HepG2 (cell line): ENCODE measurements at regions not wholly inside any gene's neighbourhood (a gene's known extent, or its start where the extent isn't known, plus 50 kb on each side); places are given as distances from the start of the nearest gene placed in this dataset.
A peak's percentile ranks its signal among the peaks of the same experiment; 100 is the strongest.

Experiments
- ETV5 ChIP-seq: IDR thresholded peaks from 2 replicates; pipeline ENCODE4 v1.6.1; 2018; ENCODE audit warnings: missing biosample characterization, missing genetic modification reagents, inconsistent platforms, borderline replicate concordance
- HHEX ChIP-seq: IDR thresholded peaks from 2 replicates; pipeline ENCODE4 v1.6.1; 2016; ENCODE audit warnings: control low read depth
- KLF9 ChIP-seq: IDR thresholded peaks from 2 replicates; pipeline ENCODE4 v1.6.1; 2016; ENCODE audit warnings: low read depth
- NFIC ChIP-seq: IDR thresholded peaks from 2 replicates; pipeline ENCODE4 v1.6.1; 2012; ENCODE audit warnings: mild to moderate bottlenecking, low read length, inconsistent platforms
- NR2F1 ChIP-seq, 2 experiments: fragments of 450-650 bp in 1 of 2; formaldehyde crosslinking in 1 of 2; IDR thresholded peaks; 2 replicates each; pipeline versions ENCODE4 v1.5.0 to v1.6.1; 2016 to 2020; ENCODE audit warnings: mild to moderate bottlenecking in 1 of 2, missing compliant biosample characterization in 1 of 2, missing genetic modification reagents in 1 of 2, moderate library complexity in 1 of 2
- PITX1 ChIP-seq: sonication (generic); formaldehyde crosslinking; IDR thresholded peaks from 2 replicates; pipeline ENCODE4 v1.5.1; 2020; ENCODE audit warnings: mild to moderate bottlenecking, missing genetic modification reagents
- REPIN1 ChIP-seq: sonication (generic); formaldehyde crosslinking; IDR thresholded peaks from 2 replicates; pipeline ENCODE4 v1.8.0; 2022; ENCODE audit warnings: missing genetic modification reagents, low read depth, mild to moderate bottlenecking, borderline replicate concordance
- SIN3A ChIP-seq: IDR thresholded peaks from 2 replicates; pipeline ENCODE4 v1.6.1; 2011; ENCODE audit warnings: low read depth, mild to moderate bottlenecking, control low read depth, low read length, borderline replicate concordance
- TCF12 ChIP-seq, 2 experiments: fragments of 450-650 bp in 1 of 2; sonication (generic) in 1 of 2; formaldehyde crosslinking in 1 of 2; IDR thresholded peaks; 2 replicates each; pipeline versions ENCODE4 v1.6.1 to v1.8.0; 2017 to 2022; ENCODE audit warnings: antibody characterized with exemption in 1 of 2, mild to moderate bottlenecking in 1 of 2, missing genetic modification reagents in 1 of 2, moderate library complexity in 1 of 2
- TCF7L2 ChIP-seq: IDR thresholded peaks from 2 replicates; pipeline ENCODE4 v1.6.1; 2011; ENCODE audit warnings: mild to moderate bottlenecking, low read depth, low read length, moderate library complexity
- ZBTB20 ChIP-seq: sonication (generic); formaldehyde crosslinking; IDR thresholded peaks from 2 replicates; pipeline ENCODE4 v1.8.1; 2023; ENCODE audit warnings: missing genetic modification reagents, low read depth, mild to moderate bottlenecking, borderline replicate concordance
- ZBTB38 ChIP-seq: sonication (generic); formaldehyde crosslinking; IDR thresholded peaks from 2 replicates; pipeline ENCODE4 v1.5.1; 2020; ENCODE audit warnings: mild to moderate bottlenecking, missing genetic modification reagents
- ZNF17 ChIP-seq: sonication (generic); formaldehyde crosslinking; IDR thresholded peaks from 2 replicates; pipeline ENCODE4 v1.5.0; 2020; ENCODE audit warnings: mild to moderate bottlenecking, missing genetic modification reagents
- ZNF205 ChIP-seq: IDR thresholded peaks from 2 replicates; pipeline ENCODE4 v1.6.1; 2018; ENCODE audit warnings: missing biosample characterization, missing genetic modification reagents
- ZNF256 ChIP-seq: sonication (generic); formaldehyde crosslinking; conservative IDR thresholded peaks from 2 replicates; pipeline ENCODE4 v1.4.0; 2020; ENCODE audit warnings: missing genetic modification reagents
- ZNF292 ChIP-seq: sonication (generic); formaldehyde crosslinking; IDR thresholded peaks from 2 replicates; pipeline ENCODE4 v1.8.1; 2022; ENCODE audit warnings: mild to moderate bottlenecking, low read depth, missing genetic modification reagents, borderline replicate concordance
- ZNF44 ChIP-seq: sonication (generic); formaldehyde crosslinking; IDR thresholded peaks from 2 replicates; pipeline ENCODE4 v1.5.1; 2020; ENCODE audit warnings: mild to moderate bottlenecking, missing genetic modification reagents
- ZNF446 ChIP-seq: sonication (generic); formaldehyde crosslinking; IDR thresholded peaks from 2 replicates; pipeline ENCODE4 v1.5.0; 2020; ENCODE audit warnings: mild to moderate bottlenecking, missing genetic modification reagents
- ZNF563 ChIP-seq: sonication (generic); formaldehyde crosslinking; IDR thresholded peaks from 2 replicates; pipeline ENCODE4 v1.8.0; 2022; ENCODE audit warnings: mild to moderate bottlenecking, moderate library complexity, missing genetic modification reagents
- ZNF691 ChIP-seq: sonication (generic); formaldehyde crosslinking; IDR thresholded peaks from 2 replicates; pipeline ENCODE4 v1.4.0; 2020; ENCODE audit warnings: missing genetic modification reagents, low read depth, mild to moderate bottlenecking, borderline replicate concordance
- ZNF709 ChIP-seq: sonication (generic); formaldehyde crosslinking; IDR thresholded peaks from 2 replicates; pipeline ENCODE4 v1.5.0; 2020; ENCODE audit warnings: mild to moderate bottlenecking, missing genetic modification reagents
- ZNF740 ChIP-seq: sonication (generic); formaldehyde crosslinking; IDR thresholded peaks from 2 replicates; pipeline ENCODE4 v1.4.0; 2020; ENCODE audit warnings: missing genetic modification reagents
- ZNF839 ChIP-seq: sonication (generic); formaldehyde crosslinking; IDR thresholded peaks from 2 replicates; pipeline ENCODE4 v1.4.0; 2020; ENCODE audit warnings: missing genetic modification reagents, mild to moderate bottlenecking, borderline replicate concordance
- TF ChIP-seq, protein P1 (sequence below): sonication (generic); formaldehyde crosslinking; conservative IDR thresholded peaks from 2 replicates; pipeline ENCODE4 v1.8.0; 2022; ENCODE audit warnings: low read depth, missing genetic modification reagents
- TF ChIP-seq, protein P2 (sequence below): sonication (generic); formaldehyde crosslinking; IDR thresholded peaks from 2 replicates; pipeline ENCODE4 v1.5.0; 2020; ENCODE audit warnings: missing genetic modification reagents

- TF ChIP-seq, protein P1, sequence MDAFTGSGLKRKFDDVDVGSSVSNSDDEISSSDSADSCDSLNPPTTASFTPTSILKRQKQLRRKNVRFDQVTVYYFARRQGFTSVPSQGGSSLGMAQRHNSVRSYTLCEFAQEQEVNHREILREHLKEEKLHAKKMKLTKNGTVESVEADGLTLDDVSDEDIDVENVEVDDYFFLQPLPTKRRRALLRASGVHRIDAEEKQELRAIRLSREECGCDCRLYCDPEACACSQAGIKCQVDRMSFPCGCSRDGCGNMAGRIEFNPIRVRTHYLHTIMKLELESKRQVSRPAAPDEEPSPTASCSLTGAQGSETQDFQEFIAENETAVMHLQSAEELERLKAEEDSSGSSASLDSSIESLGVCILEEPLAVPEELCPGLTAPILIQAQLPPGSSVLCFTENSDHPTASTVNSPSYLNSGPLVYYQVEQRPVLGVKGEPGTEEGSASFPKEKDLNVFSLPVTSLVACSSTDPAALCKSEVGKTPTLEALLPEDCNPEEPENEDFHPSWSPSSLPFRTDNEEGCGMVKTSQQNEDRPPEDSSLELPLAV, result no peak
- TF ChIP-seq ZBTB20 (CRISPR knock-in tag), result peak; percentile 96
- TF ChIP-seq, protein P2, sequence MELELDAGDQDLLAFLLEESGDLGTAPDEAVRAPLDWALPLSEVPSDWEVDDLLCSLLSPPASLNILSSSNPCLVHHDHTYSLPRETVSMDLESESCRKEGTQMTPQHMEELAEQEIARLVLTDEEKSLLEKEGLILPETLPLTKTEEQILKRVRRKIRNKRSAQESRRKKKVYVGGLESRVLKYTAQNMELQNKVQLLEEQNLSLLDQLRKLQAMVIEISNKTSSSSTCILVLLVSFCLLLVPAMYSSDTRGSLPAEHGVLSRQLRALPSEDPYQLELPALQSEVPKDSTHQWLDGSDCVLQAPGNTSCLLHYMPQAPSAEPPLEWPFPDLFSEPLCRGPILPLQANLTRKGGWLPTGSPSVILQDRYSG (CRISPR knock-in tag), result 0 out of 2 replicates have a peak, but pooled peaks have one; percentile 57
- TF ChIP-seq NFIC, result peak; percentile 61
- TF ChIP-seq REPIN1 (CRISPR knock-in tag), result peak; percentile 69; the same call in 1 of the 2 replicates
- TF ChIP-seq ZNF205 (CRISPR knock-in tag), result 0 out of 2 replicates have a peak, but pooled peaks have one; percentile 47
- TF ChIP-seq ETV5, result no peak; the same call in 1 of the 2 replicates
- TF ChIP-seq ZNF256, result no peak
- 0 out of 2 replicates have a peak, but pooled peaks have one; percentile 11 for TF ChIP-seq HHEX (CRISPR knock-in tag)
- peak in 1 of 2 experiments; percentile 40; a peak in 2 of 4 replicates for TF ChIP-seq NR2F1 (CRISPR knock-in tag; IDR thresholded peaks at IDR 0.05)
- TF ChIP-seq TCF7L2, result 0 out of 2 replicates have a peak, but pooled peaks have one; percentile 12
- no peak for TF ChIP-seq ZNF839 (CRISPR knock-in tag)
- no peak for TF ChIP-seq ZNF563
- TF ChIP-seq ZNF44 (CRISPR knock-in tag), result 0 out of 2 replicates have a peak, but pooled peaks have one; percentile 62
- TF ChIP-seq ZNF740, result peak; percentile 14; the same call in 1 of the 2 replicates
- TF ChIP-seq ZNF691 (CRISPR knock-in tag), result 0 out of 2 replicates have a peak, but pooled peaks have one; percentile 11
- TF ChIP-seq TCF12 (IDR thresholded peaks at IDR 0.05), result no peak
- TF ChIP-seq TCF12 (CRISPR knock-in tag; IDR thresholded peaks at IDR 0.05), result 0 out of 2 replicates have a peak, but pooled peaks have one; percentile 40
- TF ChIP-seq ZNF446, result no peak
- no peak for TF ChIP-seq KLF9 (CRISPR knock-in tag)
- TF ChIP-seq ZNF17 (CRISPR knock-in tag), result no peak
- no peak for TF ChIP-seq SIN3A
- TF ChIP-seq ZBTB38 (CRISPR knock-in tag), result no peak
- peak; percentile 91 for TF ChIP-seq PITX1 (CRISPR knock-in tag)
- TF ChIP-seq ZNF709 (CRISPR knock-in tag), result no peak
- peak; percentile 88; the same call in 1 of the 2 replicates for TF ChIP-seq ZNF292 (CRISPR knock-in tag)
Observed at GRCh38 chr6:137810554-137811120, 56.4 kb upstream of the TNFAIP3 start (continued).
